HCT116 (cell line): ENCODE measurements at regions not wholly inside any gene's neighbourhood (a gene's known extent, or its start where the extent isn't known, plus 50 kb on each side); places are given as distances from the start of the nearest gene placed in this dataset.

Experiments
- ATAC-seq: fragments of 200-7000 bp; cut with Tn5 transposase; 2 replicates; pipeline ENCODE4 v1.9.1; 2020; ENCODE audit warnings: mild to moderate bottlenecking, moderate library complexity
- BruUV-seq: library from RNA; stranded (reverse); fragments of 400-500 nt; replicated peaks from 2 replicates; lab custom pipeline; 2021; lab: Mats Ljungman, UMichigan
- CTCF ChIA-PET: fragments of 300-600 bp; sonication (Branson Sonifier 250); formaldehyde crosslinking; loops from one replicate; lab custom pipeline; 2021; ENCODE audit warnings: antibody characterized with exemption; lab: Charles Lee
- POLR2A ChIA-PET: fragments of 300-600, 350-600 bp; sonication (Branson Sonifier 250); formaldehyde crosslinking; loops from one replicate; lab custom pipeline; 2021; ENCODE audit warnings: antibody characterized with exemption; lab: Charles Lee
- RAD21 ChIA-PET, 2 experiments: fragments of 300-600 bp; sonication (Branson Sonifier 250); formaldehyde crosslinking; loops; one replicate each; lab custom pipeline; 2023; ENCODE audit warnings: low total read pairs in 2 of 2; ENCODE audit not compliant: uncharacterized antibody in 2 of 2, unreplicated experiment in 2 of 2, low non-redundant PET in 1 of 2; lab: Charles Lee
- DNase-seq: peaks from one replicate; pipeline ENCODE4 v3.0.0-alpha.2; 2010; ENCODE audit warnings: low read depth, low spot score
- H2AFZ ChIP-seq: fragments of 200-600 bp; shearing (Covaris generic), sonication (generic); 2 replicates; pipeline ENCODE4 v1.6.1; 2017; ENCODE audit warnings: low read depth, mixed run types, mixed read lengths, antibody characterized with exemption, low read length; ENCODE audit not compliant: poor library complexity, severe bottlenecking
- H3K27ac ChIP-seq: 2 replicates; pipeline ENCODE4 v1.5.1; 2012; ENCODE audit warnings: low read depth, low read length
- H3K27me3 ChIP-seq: fragments of 200-600 bp; sonication (generic); 2 replicates; pipeline ENCODE4 v1.6.1; 2016; ENCODE audit warnings: mixed run types, low read length, mixed read lengths; ENCODE audit not compliant: insufficient read depth
- H3K36me3 ChIP-seq, 2 experiments: fragments of 200-500 bp in 1 of 2; fragments of 200-600 bp in 1 of 2; sonication (Bioruptor generic) in 1 of 2; sonication (generic) in 1 of 2; 2 replicates each; pipeline versions ENCODE4 v1.5.1 to v1.6.1; 2014 to 2016; ENCODE audit warnings: low read length in 2 of 2, inconsistent platforms in 1 of 2, mixed read lengths in 1 of 2, mixed run types in 1 of 2; ENCODE audit not compliant: insufficient read depth in 2 of 2, control insufficient read depth in 1 of 2
- H3K4me1 ChIP-seq, 2 experiments: fragments of 200-600 bp in 1 of 2; sonication (generic) in 1 of 2; 2 replicates each; pipeline versions ENCODE4 v1.5.1 to v1.6.1; 2012 to 2017; ENCODE audit warnings: low read length in 2 of 2, inconsistent platforms in 1 of 2, mild to moderate bottlenecking in 1 of 2, mixed read lengths in 1 of 2, mixed run types in 1 of 2, moderate library complexity in 1 of 2; ENCODE audit not compliant: insufficient read depth in 2 of 2, control insufficient read depth in 1 of 2
- H3K4me2 ChIP-seq: fragments of 200-600 bp; sonication (generic); 2 replicates; pipeline ENCODE4 v1.6.1; 2017; ENCODE audit warnings: mixed run types, low read length, mixed read lengths
- H3K4me3 ChIP-seq, 2 experiments: fragments of 200-600 bp in 1 of 2; sonication (generic) in 1 of 2; replicated peaks in 1 of 2; 2 replicates each; pipeline ENCODE4 v1.5.1; 2011 to 2016; ENCODE audit warnings: low read length in 2 of 2, control low read depth in 1 of 2, low read depth in 1 of 2, mild to moderate bottlenecking in 1 of 2, mixed read lengths in 1 of 2, mixed run types in 1 of 2
- H3K79me2 ChIP-seq: fragments of 200-600 bp; sonication (generic); 2 replicates; pipeline ENCODE4 v1.6.1; 2017; ENCODE audit warnings: mild to moderate bottlenecking, mixed run types, low read length, moderate library complexity, mixed read lengths; ENCODE audit not compliant: insufficient read depth
- H3K9ac ChIP-seq: fragments of 200-600 bp; sonication (generic); 2 replicates; pipeline ENCODE4 v1.6.1; 2016; ENCODE audit warnings: low read length, mixed read lengths
- H3K9me2 ChIP-seq: fragments of 200-600 bp; sonication (generic), shearing (Covaris generic); 2 replicates; pipeline ENCODE4 v1.6.1; 2017; ENCODE audit warnings: mixed run types, mild to moderate bottlenecking, moderate library complexity; ENCODE audit not compliant: insufficient read depth
- H3K9me3 ChIP-seq, 2 experiments: fragments of 200-500 bp in 1 of 2; fragments of 200-600 bp in 1 of 2; sonication (Bioruptor generic) in 1 of 2; sonication (generic) in 1 of 2; 2 replicates each; pipeline ENCODE4 v1.6.1; 2014 to 2017; ENCODE audit warnings: low read length in 2 of 2, mixed read lengths in 2 of 2, inconsistent platforms in 1 of 2, low read depth in 1 of 2, mild to moderate bottlenecking in 1 of 2, mixed run types in 1 of 2, moderate library complexity in 1 of 2; ENCODE audit not compliant: control insufficient read depth in 1 of 2, insufficient read depth in 1 of 2
- H4K20me1 ChIP-seq: fragments of 200-600 bp; sonication (generic), shearing (Covaris generic); 2 replicates; pipeline ENCODE4 v1.6.1; 2017; ENCODE audit warnings: mixed run types, mild to moderate bottlenecking, moderate library complexity; ENCODE audit not compliant: insufficient read depth
- CEBPB ChIP-seq: IDR thresholded peaks from 2 replicates; pipeline ENCODE4 v1.6.1; 2012; ENCODE audit warnings: low read depth
- ELF1 ChIP-seq: IDR thresholded peaks from 2 replicates; pipeline ENCODE4 v1.6.1; 2012; ENCODE audit warnings: low read depth, borderline replicate concordance
- EZH2 ChIP-seq: fragments of 200-600 bp; sonication (generic); IDR thresholded peaks from 2 replicates; pipeline ENCODE4 v1.6.1; 2017; ENCODE audit warnings: antibody characterized with exemption, mixed run types
- POLR2A ChIP-seq: IDR thresholded peaks from 2 replicates; pipeline ENCODE4 v1.7.0; 2011; ENCODE audit warnings: borderline replicate concordance; ENCODE audit not compliant: insufficient read depth, insufficient read length; ENCODE audit errors: extremely low read depth
- SIN3A ChIP-seq: IDR thresholded peaks from 2 replicates; pipeline ENCODE4 v1.6.1; 2012; ENCODE audit warnings: low read depth
- SP1 ChIP-seq: IDR thresholded peaks from 2 replicates; pipeline ENCODE4 v1.6.1; 2012; ENCODE audit warnings: low read depth
- SRF ChIP-seq: IDR thresholded peaks from 2 replicates; pipeline ENCODE4 v1.6.1; 2012; ENCODE audit warnings: low read depth
- TCF7L2 ChIP-seq: IDR thresholded peaks from 2 replicates; pipeline ENCODE4 v1.7.0; 2011; ENCODE audit warnings: borderline replicate concordance, inconsistent platforms; ENCODE audit not compliant: insufficient read depth, insufficient read length; ENCODE audit errors: extremely low read depth
- YY1 ChIP-seq: IDR thresholded peaks from 2 replicates; pipeline ENCODE4 v1.6.1; 2011; ENCODE audit warnings: low read length, low read depth, moderate library complexity, mild to moderate bottlenecking; ENCODE audit not compliant: insufficient replicate concordance; ENCODE audit errors: extremely low read depth
- ZFX ChIP-seq: fragments of 450-650 bp; IDR thresholded peaks from 2 replicates; pipeline ENCODE4 v1.6.1; 2017
- ZNF274 ChIP-seq: fragments of 200-500 bp; sonication (Bioruptor generic); IDR thresholded peaks from 2 replicates; pipeline ENCODE4 v1.6.1; 2014; ENCODE audit warnings: mild to moderate bottlenecking, low read depth, low read length, inconsistent platforms
- intact Hi-C: fragments of 100-400 bp; cut with micrococcal nuclease; formaldehyde crosslinking; loops from 2 replicates; pipeline ENCODE4 v1.10.0; 2022
- TF ChIP-seq, protein P1 (sequence below), 3 experiments: fragments of 200-600 bp in 1 of 3; sonication (generic) in 1 of 3; IDR thresholded peaks in 2 of 3; conservative IDR thresholded peaks in 1 of 3; 2 replicates each; pipeline ENCODE4 v1.5.1; 2012 to 2017; ENCODE audit warnings: low read depth in 2 of 3, low read length in 2 of 3, antibody characterized with exemption in 1 of 3, borderline replicate concordance in 1 of 3, control low read depth in 1 of 3, mild to moderate bottlenecking in 1 of 3, mixed read lengths in 1 of 3, mixed run types in 1 of 3, moderate library complexity in 1 of 3; ENCODE audit not compliant: insufficient read depth in 1 of 3
- TF ChIP-seq, protein P2 (sequence below): IDR thresholded peaks from 2 replicates; pipeline ENCODE4 v1.6.1; 2012; ENCODE audit warnings: low read depth
- TF ChIP-seq, protein P3 (sequence below): IDR thresholded peaks from 2 replicates; pipeline ENCODE4 v1.6.1; 2012
- TF ChIP-seq, protein P4 (sequence below): IDR thresholded peaks from 2 replicates; pipeline ENCODE4 v1.6.1; 2012

DNA sequence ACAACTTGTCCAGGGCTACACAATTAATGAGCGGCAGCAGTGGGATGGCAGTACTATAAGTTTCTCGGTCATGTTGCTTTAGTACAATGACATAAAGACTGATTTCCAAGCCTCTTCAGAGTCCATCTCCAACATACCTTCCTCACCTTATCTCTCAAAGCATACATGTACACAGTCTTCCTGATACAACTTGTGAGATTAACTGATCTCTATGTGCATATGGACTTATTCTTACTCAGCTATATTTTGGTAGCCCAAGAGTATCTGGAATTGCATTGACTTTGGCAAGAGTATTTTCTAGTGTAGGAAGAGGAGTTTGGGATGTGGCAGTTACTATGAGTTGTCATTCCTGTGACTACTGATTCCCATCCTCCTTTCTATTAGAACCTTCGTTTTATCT is 575.0 kb downstream of the EDEM1 start (continued):
- no peak for TF ChIP-seq ZFX

DNA sequence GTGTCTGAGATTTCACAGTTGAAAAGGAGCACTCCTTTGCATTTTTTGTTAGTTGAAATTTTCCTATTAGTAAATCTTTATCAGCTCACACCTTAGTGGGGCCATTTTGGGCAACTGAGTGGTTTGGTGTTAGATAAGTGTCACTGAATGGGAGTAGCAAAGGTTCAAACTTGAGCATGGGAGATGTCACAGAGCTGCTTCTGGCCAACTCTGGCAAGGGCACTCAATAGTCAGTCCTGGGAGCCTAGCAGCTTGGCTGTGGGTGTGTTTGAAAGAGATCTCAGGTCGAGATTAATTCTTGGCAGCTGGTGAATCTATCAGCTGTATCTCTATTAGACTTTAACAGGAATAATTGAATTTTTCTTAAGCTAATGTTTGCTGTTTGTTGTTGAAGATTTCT is 579.3 kb downstream of the EDEM1 start:
- Histone ChIP-seq H3K9me3 (no peaks in the 10 kb centered on the region), H3K36me3 (no peaks in the 10 kb centered on the region), H3K27ac (no peak overlapping the region), H4K20me1 (no peaks in the 10 kb centered on the region), H3K4me2 (no peak overlapping the region), H3K4me1 (no peaks in the 10 kb centered on the region), H3K4me3 (no peak overlapping the region), H3K9ac (no peak overlapping the region), H2AFZ (no peak overlapping the region), H3K27me3 (no peaks in the 10 kb centered on the region), H3K79me2 (no peaks in the 10 kb centered on the region), H3K9me2 (no peaks in the 10 kb centered on the region)
- ChIA-PET CTCF (no interaction called here), RAD21 (no interaction called here), POLR2A (no interaction called here)
- intact Hi-C loops: no loop called here
- BruUV-seq: no TSS peak
- no peak for TF ChIP-seq YY1
- ATAC-seq (no peak), DNase-seq (no peak)

DNA sequence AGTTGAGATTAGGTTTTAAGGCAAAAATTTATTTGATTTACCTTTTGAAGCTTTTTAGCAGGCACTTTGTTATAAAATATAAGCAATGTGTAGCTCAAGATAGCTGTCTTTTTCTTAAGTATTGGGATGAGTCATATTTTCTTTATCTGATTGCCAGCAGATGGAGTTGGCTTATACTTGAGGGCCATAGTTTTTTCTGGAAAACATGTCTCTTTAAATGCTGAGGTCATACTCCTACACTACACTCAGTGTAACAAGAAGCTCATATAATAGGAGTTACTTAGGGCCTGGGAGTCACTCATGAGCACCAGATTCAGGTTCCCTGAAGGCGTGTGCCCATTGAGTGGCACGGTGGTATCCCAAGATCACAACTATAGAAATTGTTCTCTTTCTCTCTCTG is 579.8 kb downstream of the EDEM1 start:
- ATAC-seq (no peak), DNase-seq (no peak)
- ChIA-PET RAD21 (no interaction called here), CTCF (no interaction called here), POLR2A (no interaction called here)
- H3K79me2 ChIP-seq: no peaks in the 10 kb centered on the region
- no peak overlapping the region for H3K27ac ChIP-seq
- H3K36me3 ChIP-seq: no peaks in the 10 kb centered on the region
- H3K9me3 ChIP-seq: no peaks in the 10 kb centered on the region
- H3K4me1 ChIP-seq: no peaks in the 10 kb centered on the region
- intact Hi-C loops: no loop called here
- H3K9ac ChIP-seq: no peak overlapping the region
- BruUV-seq: no TSS peak
- H3K27me3 ChIP-seq: no peaks in the 10 kb centered on the region
- no peaks in the 10 kb centered on the region for H3K9me2 ChIP-seq
- no peak overlapping the region for H3K4me3 ChIP-seq
- no peak overlapping the region for H3K4me2 ChIP-seq
- no peaks in the 10 kb centered on the region for H4K20me1 ChIP-seq
- no peak overlapping the region for H2AFZ ChIP-seq
- TF ChIP-seq ZNF274 (no peak), ZFX (no peak), CEBPB (no peak), SRF (no peak), SP1 (no peak), EZH2 (no peak), ELF1 (no peak), TCF7L2 (no peak), SIN3A (no peak), POLR2A (no peak)
- TF ChIP-seq, protein P1, sequence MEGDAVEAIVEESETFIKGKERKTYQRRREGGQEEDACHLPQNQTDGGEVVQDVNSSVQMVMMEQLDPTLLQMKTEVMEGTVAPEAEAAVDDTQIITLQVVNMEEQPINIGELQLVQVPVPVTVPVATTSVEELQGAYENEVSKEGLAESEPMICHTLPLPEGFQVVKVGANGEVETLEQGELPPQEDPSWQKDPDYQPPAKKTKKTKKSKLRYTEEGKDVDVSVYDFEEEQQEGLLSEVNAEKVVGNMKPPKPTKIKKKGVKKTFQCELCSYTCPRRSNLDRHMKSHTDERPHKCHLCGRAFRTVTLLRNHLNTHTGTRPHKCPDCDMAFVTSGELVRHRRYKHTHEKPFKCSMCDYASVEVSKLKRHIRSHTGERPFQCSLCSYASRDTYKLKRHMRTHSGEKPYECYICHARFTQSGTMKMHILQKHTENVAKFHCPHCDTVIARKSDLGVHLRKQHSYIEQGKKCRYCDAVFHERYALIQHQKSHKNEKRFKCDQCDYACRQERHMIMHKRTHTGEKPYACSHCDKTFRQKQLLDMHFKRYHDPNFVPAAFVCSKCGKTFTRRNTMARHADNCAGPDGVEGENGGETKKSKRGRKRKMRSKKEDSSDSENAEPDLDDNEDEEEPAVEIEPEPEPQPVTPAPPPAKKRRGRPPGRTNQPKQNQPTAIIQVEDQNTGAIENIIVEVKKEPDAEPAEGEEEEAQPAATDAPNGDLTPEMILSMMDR (IDR thresholded peaks at IDR 0.05 in 2 of 3, conservative IDR thresholded peaks at IDR 0.05 in 1 of 3; ENCODE audit: borderline replicate concordance in 1 of 3, insufficient read depth in 1 of 3, low read depth in 2 of 3, low read length in 2 of 3): no peak
- TF ChIP-seq, protein P2, sequence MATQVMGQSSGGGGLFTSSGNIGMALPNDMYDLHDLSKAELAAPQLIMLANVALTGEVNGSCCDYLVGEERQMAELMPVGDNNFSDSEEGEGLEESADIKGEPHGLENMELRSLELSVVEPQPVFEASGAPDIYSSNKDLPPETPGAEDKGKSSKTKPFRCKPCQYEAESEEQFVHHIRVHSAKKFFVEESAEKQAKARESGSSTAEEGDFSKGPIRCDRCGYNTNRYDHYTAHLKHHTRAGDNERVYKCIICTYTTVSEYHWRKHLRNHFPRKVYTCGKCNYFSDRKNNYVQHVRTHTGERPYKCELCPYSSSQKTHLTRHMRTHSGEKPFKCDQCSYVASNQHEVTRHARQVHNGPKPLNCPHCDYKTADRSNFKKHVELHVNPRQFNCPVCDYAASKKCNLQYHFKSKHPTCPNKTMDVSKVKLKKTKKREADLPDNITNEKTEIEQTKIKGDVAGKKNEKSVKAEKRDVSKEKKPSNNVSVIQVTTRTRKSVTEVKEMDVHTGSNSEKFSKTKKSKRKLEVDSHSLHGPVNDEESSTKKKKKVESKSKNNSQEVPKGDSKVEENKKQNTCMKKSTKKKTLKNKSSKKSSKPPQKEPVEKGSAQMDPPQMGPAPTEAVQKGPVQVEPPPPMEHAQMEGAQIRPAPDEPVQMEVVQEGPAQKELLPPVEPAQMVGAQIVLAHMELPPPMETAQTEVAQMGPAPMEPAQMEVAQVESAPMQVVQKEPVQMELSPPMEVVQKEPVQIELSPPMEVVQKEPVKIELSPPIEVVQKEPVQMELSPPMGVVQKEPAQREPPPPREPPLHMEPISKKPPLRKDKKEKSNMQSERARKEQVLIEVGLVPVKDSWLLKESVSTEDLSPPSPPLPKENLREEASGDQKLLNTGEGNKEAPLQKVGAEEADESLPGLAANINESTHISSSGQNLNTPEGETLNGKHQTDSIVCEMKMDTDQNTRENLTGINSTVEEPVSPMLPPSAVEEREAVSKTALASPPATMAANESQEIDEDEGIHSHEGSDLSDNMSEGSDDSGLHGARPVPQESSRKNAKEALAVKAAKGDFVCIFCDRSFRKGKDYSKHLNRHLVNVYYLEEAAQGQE: no peak
- TF ChIP-seq, protein P3, sequence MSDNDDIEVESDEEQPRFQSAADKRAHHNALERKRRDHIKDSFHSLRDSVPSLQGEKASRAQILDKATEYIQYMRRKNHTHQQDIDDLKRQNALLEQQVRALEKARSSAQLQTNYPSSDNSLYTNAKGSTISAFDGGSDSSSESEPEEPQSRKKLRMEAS: no peak
- TF ChIP-seq, protein P4, sequence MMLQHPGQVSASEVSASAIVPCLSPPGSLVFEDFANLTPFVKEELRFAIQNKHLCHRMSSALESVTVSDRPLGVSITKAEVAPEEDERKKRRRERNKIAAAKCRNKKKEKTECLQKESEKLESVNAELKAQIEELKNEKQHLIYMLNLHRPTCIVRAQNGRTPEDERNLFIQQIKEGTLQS: no peak
